Breast epithelium (tissue), 4 donors: ENCODE measurements at regions not wholly inside any gene's neighbourhood (a gene's known extent, or its start where the extent isn't known, plus 50 kb on each side); places are given as distances from the start of the nearest gene placed in this dataset.

Experiments
- DNase-seq, 2 donors: peaks; one replicate each; pipeline ENCODE4 v3.0.0-alpha.2; 2019; ENCODE audit warnings: low spot score in 2 of 2
- H3K27ac ChIP-seq, 2 donors: fragments of 200-600 bp; sonication (generic) in 1 of 2; one replicate each; pipeline ENCODE4 v1.5.1; 2016 to 2019; ENCODE audit warnings: mild to moderate bottlenecking in 1 of 2
- H3K27me3 ChIP-seq, 2 donors: fragments of 200-600 bp; sonication (generic) in 1 of 2; one replicate each; pipeline versions ENCODE4 v1.5.1 to v1.6.0; 2017 to 2019; ENCODE audit warnings: control low read depth in 1 of 2, mild to moderate bottlenecking in 1 of 2
- H3K36me3 ChIP-seq: fragments of 200-600 bp; one replicate; pipeline ENCODE4 v1.5.1; 2019
- H3K4me1 ChIP-seq, 2 donors: fragments of 200-600 bp; sonication (generic); one replicate each; pipeline ENCODE4 v1.5.1; 2016 to 2019; ENCODE audit warnings: control low read depth in 1 of 2
- H3K4me3 ChIP-seq, 3 donors: fragments of 200-600 bp; sonication (generic); 1 replicate in 2 of 3; 2 replicates in 1 of 3; pipeline ENCODE4 v1.5.1; 2016 to 2019; ENCODE audit warnings: mild to moderate bottlenecking in 3 of 3, moderate library complexity in 2 of 3
- H3K9me3 ChIP-seq, 2 donors: fragments of 200-600 bp; sonication (generic) in 1 of 2; one replicate each; pipeline ENCODE4 v1.5.1; 2016 to 2019; ENCODE audit warnings: control low read depth in 1 of 2
- CTCF ChIP-seq, 3 donors: fragments of 450-650 bp; IDR thresholded peaks; one replicate each; pipeline ENCODE4 v1.5.1; 2016 to 2017; ENCODE audit warnings: antibody characterized with exemption in 3 of 3, mild to moderate bottlenecking in 3 of 3, moderate library complexity in 3 of 3
- POLR2A ChIP-seq: fragments of 450-650 bp; IDR thresholded peaks from one replicate; pipeline ENCODE4 v1.6.1; 2016; ENCODE audit warnings: antibody characterized with exemption, mild to moderate bottlenecking, moderate library complexity
- POLR2AphosphoS5 ChIP-seq, 3 donors: sonication (generic); formaldehyde crosslinking; IDR thresholded peaks; one replicate each; pipeline ENCODE4 v1.6.1; 2017; ENCODE audit warnings: antibody characterized with exemption in 3 of 3
- intact Hi-C: fragments of 100-400 bp; cut with DNase I; formaldehyde crosslinking; loops from one replicate; pipeline ENCODE4 v1.15.1; 2023; ENCODE audit warnings: low total_unique reads

GRCh38 chr5:25099538-25099937 lies 454.8 kb upstream of the CDH10 start:
- no peaks in the 10 kb centered on the region for H3K36me3 ChIP-seq
- DNase-seq = no peak
- no peaks in the 10 kb centered on the region for H3K9me3 ChIP-seq
- H3K4me3 ChIP-seq = no peak overlapping the region
- TF ChIP-seq POLR2AphosphoS5 (IDR thresholded peaks at IDR 0.05) (no peak), CTCF (IDR thresholded peaks at IDR 0.05) (no peak)
- intact Hi-C loops = no loop called here
- no peak overlapping the region for H3K27ac ChIP-seq
- H3K4me1 ChIP-seq = no peaks in the 10 kb centered on the region
- no peaks in the 10 kb centered on the region for H3K27me3 ChIP-seq

GRCh38 chr5:25095261-25095660 lies 450.5 kb upstream of the CDH10 start:
- no peak for DNase-seq
- no peaks in the 10 kb centered on the region for H3K4me1 ChIP-seq
- H3K27me3 ChIP-seq = no peaks in the 10 kb centered on the region
- H3K27ac ChIP-seq = no peak overlapping the region
- H3K4me3 ChIP-seq = no peak overlapping the region
- no peaks in the 10 kb centered on the region for H3K36me3 ChIP-seq
- intact Hi-C loops = no loop called here
- H3K9me3 ChIP-seq = no peaks in the 10 kb centered on the region
- TF ChIP-seq POLR2AphosphoS5 (IDR thresholded peaks at IDR 0.05) = no peak
- no peak for TF ChIP-seq POLR2A
- TF ChIP-seq CTCF (IDR thresholded peaks at IDR 0.05) = no peak

GRCh38 chr5:25094219-25094618 lies 449.4 kb upstream of the CDH10 start:
- TF ChIP-seq POLR2A = no peak
- no peak for TF ChIP-seq POLR2AphosphoS5 (IDR thresholded peaks at IDR 0.05)
- TF ChIP-seq CTCF (IDR thresholded peaks at IDR 0.05) = no peak
- Histone ChIP-seq H3K36me3 (no peaks in the 10 kb centered on the region), H3K4me3 (no peak overlapping the region), H3K27me3 (no peaks in the 10 kb centered on the region), H3K4me1 (no peaks in the 10 kb centered on the region), H3K9me3 (no peaks in the 10 kb centered on the region), H3K27ac (no peak overlapping the region)
- intact Hi-C loops = no loop called here
- DNase-seq = no peak

- no peak for TF ChIP-seq POLR2AphosphoS5 (IDR thresholded peaks at IDR 0.05)
- no peak for TF ChIP-seq POLR2A
- TF ChIP-seq CTCF (IDR thresholded peaks at IDR 0.05) = no peak
- H3K27ac ChIP-seq = no peak overlapping the region
- H3K9me3 ChIP-seq = no peaks in the 10 kb centered on the region
- DNase-seq = no peak
- intact Hi-C loops = no loop called here
- H3K36me3 ChIP-seq = no peaks in the 10 kb centered on the region
- no peak overlapping the region for H3K4me3 ChIP-seq
- H3K4me1 ChIP-seq = no peaks in the 10 kb centered on the region
- no peaks in the 10 kb centered on the region for H3K27me3 ChIP-seq
These were observed 447.1 kb upstream of the CDH10 start for GRCh38 chr5:25091921-25092320.

GRCh38 chr5:25090854-25091253 lies 446.1 kb upstream of the CDH10 start:
- no peaks in the 10 kb centered on the region for H3K27me3 ChIP-seq
- H3K9me3 ChIP-seq = no peaks in the 10 kb centered on the region
- no peak for DNase-seq
- H3K4me1 ChIP-seq = no peaks in the 10 kb centered on the region
- no peaks in the 10 kb centered on the region for H3K36me3 ChIP-seq
- TF ChIP-seq POLR2A = no peak
- no peak for TF ChIP-seq CTCF (IDR thresholded peaks at IDR 0.05)
- TF ChIP-seq POLR2AphosphoS5 (IDR thresholded peaks at IDR 0.05) = no peak
- no peak overlapping the region for H3K4me3 ChIP-seq
- H3K27ac ChIP-seq = no peak overlapping the region
- intact Hi-C loops = no loop called here
